HG03064 (cell line): ENCODE measurements at regions not wholly inside any gene's neighbourhood (a gene's known extent, or its start where the extent isn't known, plus 50 kb on each side); places are given as distances from the start of the nearest gene placed in this dataset.

Experiments used
- ATAC-seq: cut with Tn5 transposase; IDR thresholded peaks from one replicate; pipeline ENCODE4 v1.9.1; 2021; ENCODE audit warnings: low read depth; ENCODE audit not compliant: unreplicated experiment

GRCh38 chr6:28764014-28764723, 159.6 kb downstream of the TRIM27 start:
- no peak for ATAC-seq

GRCh38 chr6:28764761-28765282, 159.0 kb downstream of the TRIM27 start:
- no peak for ATAC-seq

DNA sequence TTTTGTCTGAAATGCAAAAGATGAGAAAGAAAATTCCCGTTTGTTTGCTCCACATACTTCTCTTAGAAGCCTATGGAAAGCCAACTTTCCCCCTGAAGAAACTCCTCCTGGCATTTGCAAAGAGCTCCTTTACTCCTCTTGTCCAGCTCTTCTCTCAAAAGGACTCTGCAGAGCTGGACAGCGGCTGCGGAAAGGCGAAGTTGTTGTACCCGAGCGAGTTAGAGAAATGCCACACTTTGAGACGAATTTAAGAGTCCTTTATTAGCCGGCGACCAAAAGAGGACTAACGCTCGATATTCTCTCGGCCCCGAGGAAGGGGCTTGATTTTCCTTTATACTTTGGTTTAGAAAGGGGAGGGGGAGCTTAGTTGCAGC, 157.8 kb downstream of the TRIM27 start:
- ATAC-seq, result no peak

GRCh38 chr6:28766426-28766825, 157.4 kb downstream of the TRIM27 start:
- ATAC-seq, result no peak

GRCh38 chr6:28767133-28767532, 156.7 kb downstream of the TRIM27 start:
- ATAC-seq, result no peak

DNA sequence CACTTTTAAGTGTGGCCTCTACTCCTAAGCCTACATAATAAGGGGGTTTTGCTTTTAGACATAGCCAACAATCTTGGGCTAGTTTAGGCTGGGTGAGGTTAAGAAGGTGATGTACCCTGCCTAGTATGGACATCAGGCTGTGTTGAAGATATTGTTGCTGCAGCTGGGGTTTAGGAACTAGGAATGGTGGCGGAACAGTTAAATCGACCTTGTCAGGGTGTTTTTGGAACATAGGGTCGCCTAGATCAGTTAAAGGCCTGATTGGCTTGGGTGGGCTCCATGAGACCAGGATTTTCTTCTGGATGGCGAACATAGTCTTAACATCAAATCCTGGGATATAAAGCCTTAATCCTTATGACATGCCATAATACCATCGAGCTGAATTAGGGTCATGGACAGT, 156.1 kb downstream of the TRIM27 start:
- no peak for ATAC-seq

GRCh38 chr6:28768187-28768913, 155.4 kb downstream of the TRIM27 start:
- ATAC-seq, result no peak

DNA sequence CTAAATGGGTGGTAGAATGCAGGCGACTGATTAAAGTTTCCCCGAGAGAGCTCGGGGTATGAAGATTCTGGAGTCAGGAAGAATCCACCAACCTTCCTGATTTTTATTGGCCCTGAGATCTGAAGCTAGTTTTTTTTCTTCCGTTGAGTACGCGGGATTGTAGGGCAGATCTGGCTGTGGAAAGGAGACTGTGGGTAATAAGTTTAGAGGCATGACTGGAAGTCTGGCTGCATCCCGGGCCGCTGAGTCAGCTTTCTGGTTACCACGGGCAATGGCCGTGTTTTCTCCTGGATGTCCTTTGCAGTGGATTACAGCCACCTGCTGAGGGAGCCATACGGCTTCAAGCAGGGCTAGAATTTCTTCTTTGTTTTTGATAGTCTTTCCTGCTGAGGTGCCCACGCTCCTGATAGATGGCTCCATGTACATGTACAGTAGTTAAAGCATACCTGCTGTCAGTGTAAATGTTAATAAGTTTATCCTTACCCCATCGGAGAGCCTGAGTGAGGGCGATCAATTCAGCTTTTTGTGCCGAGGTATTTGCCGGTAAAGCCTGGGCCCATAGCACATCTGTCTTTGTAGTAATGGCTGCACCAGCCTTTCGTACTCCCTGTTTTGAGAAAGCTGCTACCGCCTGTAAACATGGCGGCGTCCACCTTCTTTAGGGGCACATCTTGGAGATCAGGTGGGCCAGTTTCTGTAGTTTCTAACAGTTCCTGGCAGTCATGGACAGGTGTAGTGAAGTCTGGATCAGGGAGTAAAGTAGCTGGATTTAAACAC, 154.0 kb downstream of the TRIM27 start:
- no peak for ATAC-seq

DNA sequence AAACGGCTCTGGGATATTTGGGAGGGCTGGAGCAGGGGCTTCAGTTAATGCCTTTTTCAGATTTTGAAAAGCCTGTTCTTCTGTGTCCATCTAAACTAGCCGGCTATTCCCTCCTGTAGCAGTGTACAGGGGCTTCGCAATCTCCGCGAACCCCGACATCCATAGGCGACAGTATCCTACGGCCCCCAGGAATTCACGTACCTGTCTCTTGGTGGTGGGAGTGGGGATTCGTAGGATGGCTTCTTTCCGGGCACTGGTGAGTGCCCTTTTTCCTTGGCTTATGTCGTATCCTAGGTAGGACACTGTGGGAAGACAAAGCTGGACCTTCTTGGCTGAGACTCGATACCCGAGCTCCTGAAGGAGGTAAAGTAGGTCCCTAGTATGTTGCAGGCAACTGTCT, 153.1 kb downstream of the TRIM27 start:
- ATAC-seq, result no peak

DNA sequence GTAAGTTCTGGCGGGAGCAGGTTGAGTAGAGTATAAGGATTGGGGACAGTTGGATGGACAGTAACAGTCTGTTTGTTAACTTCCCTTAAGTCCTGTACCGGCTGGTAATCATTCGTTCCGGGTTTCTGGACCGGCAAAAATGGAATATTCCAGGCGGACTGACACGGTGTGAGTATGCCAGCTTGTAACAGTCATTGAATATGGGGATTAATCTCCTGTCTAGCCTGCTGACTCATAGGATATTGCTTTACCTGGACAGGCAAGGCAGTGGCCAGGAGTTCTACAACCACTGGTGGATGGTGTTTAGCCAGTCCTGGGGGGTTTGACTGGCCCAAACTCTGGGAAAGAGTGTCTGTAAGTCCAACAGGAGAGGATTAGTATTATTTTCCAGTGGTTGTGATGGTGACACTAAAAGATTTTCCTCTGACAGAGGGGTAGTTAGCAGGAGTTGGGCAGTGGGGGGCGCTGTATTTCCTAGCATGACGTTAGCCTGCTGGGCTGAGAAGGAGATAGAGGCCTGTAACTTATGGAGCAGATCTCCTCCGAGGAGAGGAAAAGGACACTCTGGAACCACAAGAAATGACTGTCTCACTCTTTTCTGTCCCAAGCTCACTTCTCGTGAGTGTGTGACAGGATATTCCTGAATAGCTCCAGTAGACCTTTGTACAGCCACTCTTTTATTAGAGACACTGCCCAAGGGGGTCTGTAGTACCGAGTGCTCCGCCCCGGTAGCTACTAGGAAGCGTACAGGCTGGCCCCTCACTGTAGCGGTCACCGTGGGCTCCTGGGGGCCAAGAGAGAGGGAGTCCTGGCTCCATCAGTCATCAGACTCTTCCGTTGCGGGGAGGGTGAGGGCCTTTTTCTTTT, 152.2 kb downstream of the TRIM27 start:
- no peak for ATAC-seq

- ATAC-seq, result no peak
Observed at GRCh38 chr6:28772480-28773381, 151.1 kb downstream of the TRIM27 start.

DNA sequence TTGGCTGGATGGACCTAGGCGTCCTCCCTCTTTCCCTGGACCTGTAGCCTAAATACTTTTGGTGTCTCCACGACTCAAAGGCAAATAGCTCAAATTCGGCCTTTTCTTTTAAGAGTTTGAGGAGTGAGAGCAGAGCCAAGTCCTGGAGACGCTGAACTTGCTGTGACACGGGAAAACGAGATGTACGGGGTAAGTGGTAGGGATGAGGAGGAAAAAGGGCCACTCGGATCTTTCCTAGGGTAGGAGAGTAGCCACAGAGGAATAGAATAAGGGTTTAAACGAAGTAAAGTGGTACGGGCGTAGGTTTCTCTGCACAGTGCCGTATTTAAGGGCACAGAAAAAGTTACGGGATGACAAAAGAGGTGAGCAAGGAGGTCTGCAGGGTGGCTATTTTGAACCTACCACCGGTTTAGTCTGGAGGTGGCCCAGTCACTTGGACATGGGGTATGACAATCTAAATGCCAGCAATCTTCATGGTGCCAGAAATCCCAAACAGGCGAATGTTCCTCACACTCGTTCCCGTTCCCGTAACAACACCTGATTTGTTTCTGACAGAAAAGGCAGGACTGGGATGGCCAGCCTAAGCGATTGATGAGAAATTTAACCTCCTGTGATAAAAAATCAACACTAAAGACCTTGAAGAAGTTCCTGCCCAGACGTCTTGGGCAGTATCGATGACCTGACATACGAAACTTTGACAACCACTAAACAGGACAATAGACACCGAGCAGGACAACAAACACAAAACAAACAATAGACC, 149.3 kb downstream of the TRIM27 start:
- ATAC-seq, result no peak

- no peak for ATAC-seq
Observed at GRCh38 chr6:28775052-28775376, 148.8 kb downstream of the TRIM27 start.

GRCh38 chr6:28775405-28776129, 148.2 kb downstream of the TRIM27 start:
- ATAC-seq, result no peak

DNA sequence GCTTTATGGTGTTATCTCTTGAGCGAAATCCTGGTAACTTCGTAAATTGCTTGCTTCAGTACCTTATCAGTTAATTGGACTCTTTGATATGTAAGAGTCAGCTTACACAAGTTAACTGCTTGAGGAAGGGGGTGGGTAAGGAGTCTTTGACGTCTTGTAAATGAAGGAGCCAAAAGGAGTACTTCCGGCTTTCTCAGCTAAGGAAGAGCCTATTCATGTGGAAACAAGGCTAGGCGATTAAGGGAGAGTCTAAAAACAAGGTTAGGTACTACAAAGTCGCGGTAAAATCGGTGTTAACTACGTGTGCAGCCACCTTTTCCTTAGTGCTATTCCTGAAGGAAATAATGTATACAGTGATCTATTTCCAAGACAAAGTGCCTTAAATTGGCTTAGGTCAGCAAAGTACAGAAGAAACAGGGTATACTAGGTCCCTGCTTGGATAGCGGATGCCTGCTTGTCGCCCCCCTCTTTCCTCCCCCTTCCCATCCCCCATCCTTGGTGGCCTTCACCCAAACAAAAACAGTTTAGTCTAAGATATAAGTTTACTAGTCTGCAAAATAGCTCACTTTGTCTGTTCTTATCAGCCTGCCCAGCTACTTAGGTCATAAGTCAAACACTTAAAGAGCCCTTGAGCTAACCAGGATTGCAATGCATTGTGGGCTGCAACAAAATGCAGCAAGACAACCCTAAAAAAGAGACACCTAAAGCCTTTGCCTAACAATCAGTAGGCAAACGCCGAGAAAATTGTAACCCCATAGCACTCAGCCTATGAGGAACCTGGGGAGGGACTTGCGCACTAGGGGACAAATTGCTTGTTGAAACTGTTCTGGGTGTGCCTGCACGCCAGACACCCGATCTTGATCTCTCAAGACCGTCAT, 147.3 kb downstream of the TRIM27 start:
- ATAC-seq, result no peak

DNA sequence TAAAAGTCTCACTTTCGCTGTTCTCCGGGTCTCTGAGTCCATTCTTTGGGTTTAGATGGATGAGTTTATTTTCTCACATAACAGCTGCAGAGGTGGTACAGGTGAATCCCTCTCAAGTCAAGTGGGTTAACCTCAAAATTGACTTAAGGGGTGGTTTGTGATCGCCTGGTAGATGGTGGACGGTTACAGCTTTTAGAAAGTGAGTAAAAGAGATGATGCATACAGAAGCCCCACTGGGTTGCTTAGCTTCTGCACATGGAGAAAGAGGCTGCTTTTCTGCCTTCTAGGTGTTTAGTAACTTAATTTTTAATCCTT, 146.7 kb downstream of the TRIM27 start:
- ATAC-seq, result no peak

GRCh38 chr6:28782113-28782673, 141.6 kb downstream of the TRIM27 start:
- ATAC-seq, result no peak
